ENCODE measurements at regions not wholly inside any gene's neighbourhood (a gene's known extent, or its start where the extent isn't known, plus 50 kb on each side); places are given as distances from the start of the nearest gene placed in this dataset.

DNA sequence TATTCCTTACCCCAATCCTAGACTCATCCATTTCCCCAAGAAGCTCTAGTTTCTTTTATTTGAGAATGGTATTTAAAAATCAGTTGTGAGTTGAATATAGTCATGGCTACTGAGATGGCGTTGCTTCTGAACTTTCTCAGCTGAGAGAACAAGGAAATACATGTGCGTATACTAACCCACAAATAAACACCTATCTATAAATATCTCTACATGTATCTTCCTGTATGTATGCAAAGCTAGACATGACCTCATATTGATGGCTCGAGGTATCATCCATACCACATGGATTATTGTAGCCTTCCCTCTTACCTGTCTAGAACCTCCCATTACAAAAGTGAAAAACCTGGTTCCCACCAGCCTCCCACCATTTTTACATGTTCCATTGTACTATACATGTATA is 141.0 kb downstream of the UFM1 start:
- intact Hi-C loops (cut with DNase I) = no loop called here
- no peak overlapping the region for H3K27ac ChIP-seq

DNA sequence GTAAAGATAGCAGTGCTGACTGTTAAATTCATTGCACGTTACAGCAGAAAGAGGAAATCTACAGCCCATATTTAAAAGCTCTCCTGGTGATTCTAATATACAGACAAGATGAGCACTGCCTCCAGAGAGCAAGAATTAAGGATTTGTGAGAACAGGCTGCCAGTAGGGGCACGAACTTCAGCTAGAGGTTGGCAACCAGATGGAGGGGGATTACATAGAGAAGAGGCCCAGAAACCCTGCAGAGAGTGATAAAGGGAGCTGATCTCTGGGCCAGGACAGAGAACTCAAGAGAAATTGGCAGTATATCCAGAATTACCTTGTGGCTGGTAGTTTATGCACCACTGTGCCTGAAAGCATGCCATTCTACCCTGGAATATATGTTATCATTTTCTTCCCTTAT is 144.8 kb downstream of the UFM1 start:
- no peak overlapping the region for H3K27ac ChIP-seq
- intact Hi-C loops (cut with DNase I) = no loop called here
- H3K36me3 ChIP-seq (replicated peaks in 1 of 2) = no peaks in the 10 kb centered on the region
- WGBS, 4 donors = 73 to 81% (median 76%) methylated on average over 2 of the region's 2 CpGs
- no peak for TF ChIP-seq POLR2A (IDR thresholded peaks at IDR 0.05)
- TF ChIP-seq, protein P1, sequence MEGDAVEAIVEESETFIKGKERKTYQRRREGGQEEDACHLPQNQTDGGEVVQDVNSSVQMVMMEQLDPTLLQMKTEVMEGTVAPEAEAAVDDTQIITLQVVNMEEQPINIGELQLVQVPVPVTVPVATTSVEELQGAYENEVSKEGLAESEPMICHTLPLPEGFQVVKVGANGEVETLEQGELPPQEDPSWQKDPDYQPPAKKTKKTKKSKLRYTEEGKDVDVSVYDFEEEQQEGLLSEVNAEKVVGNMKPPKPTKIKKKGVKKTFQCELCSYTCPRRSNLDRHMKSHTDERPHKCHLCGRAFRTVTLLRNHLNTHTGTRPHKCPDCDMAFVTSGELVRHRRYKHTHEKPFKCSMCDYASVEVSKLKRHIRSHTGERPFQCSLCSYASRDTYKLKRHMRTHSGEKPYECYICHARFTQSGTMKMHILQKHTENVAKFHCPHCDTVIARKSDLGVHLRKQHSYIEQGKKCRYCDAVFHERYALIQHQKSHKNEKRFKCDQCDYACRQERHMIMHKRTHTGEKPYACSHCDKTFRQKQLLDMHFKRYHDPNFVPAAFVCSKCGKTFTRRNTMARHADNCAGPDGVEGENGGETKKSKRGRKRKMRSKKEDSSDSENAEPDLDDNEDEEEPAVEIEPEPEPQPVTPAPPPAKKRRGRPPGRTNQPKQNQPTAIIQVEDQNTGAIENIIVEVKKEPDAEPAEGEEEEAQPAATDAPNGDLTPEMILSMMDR (IDR thresholded peaks at IDR 0.05) = no peak
- no peak overlapping the region for H3K4me3 ChIP-seq
- no peaks in the 10 kb centered on the region for H3K9me3 ChIP-seq (replicated peaks in 1 of 3)
- H3K4me1 ChIP-seq (replicated peaks in 1 of 2) = no peaks in the 10 kb centered on the region
- no peaks in the 10 kb centered on the region for H3K27me3 ChIP-seq
- no peak for DNase-seq

More for the DNA sequence above, 141.0 kb downstream of the UFM1 start:
- Histone ChIP-seq H3K36me3 (replicated peaks in 1 of 2) (no peaks in the 10 kb centered on the region), H3K4me3 (no peak overlapping the region), H3K9me3 (replicated peaks in 1 of 3) (no peaks in the 10 kb centered on the region), H3K27me3 (no peaks in the 10 kb centered on the region), H3K4me1 (replicated peaks in 1 of 2) (no peaks in the 10 kb centered on the region)
- DNase-seq = no peak
- TF ChIP-seq, protein P1 (IDR thresholded peaks at IDR 0.05) = no peak
- TF ChIP-seq POLR2A (IDR thresholded peaks at IDR 0.05) = no peak
- WGBS, 4 donors = 60 to 96% (median 62%) methylated on average over 2 to 3 of the region's 3 CpGs

DNA sequence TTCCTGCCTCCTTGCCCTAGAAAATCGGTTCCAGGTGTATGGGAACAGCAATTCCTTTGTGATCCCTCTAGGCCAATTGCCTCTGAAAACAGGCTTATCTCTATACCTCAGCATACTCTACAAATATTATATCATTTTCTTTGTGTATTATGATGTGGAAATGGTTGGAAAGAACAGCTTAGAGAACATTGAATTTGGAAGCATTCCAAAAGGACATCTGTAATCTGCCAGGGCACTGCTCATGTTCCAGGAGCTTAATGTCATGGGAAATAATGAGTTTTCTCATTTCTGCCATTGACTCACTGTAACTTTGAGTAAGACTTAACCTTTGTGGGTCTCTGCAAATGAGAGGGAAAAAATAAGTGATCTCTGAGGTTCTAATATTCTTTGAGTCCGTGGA is 147.3 kb downstream of the UFM1 start:
- WGBS, 4 donors = 49 to 60% (median 58%) methylated on average over 2 of the region's 2 CpGs
- intact Hi-C loops (cut with DNase I) = no loop called here
- H3K4me3 ChIP-seq = no peak overlapping the region

DNA sequence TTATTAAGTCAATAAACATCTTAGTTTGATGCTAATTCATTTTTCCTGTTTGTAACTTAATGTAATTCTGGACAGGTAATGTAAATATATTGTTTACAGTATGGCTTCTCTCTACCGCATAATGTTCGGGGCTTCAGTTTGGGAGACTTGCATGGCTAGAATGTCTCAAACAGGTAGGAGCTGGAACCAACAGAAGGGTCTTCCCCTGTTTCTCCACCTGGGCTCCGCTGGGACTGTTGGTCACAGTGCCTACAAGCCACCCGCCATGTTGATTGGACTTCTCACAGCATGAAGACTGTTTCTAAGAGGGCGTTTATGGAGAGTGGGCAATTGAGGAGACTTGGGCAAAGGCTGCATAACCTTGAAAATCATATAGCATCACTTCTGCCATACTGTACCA is 148.6 kb downstream of the UFM1 start:
- TF ChIP-seq, protein P1 (IDR thresholded peaks at IDR 0.05) = no peak
- no peak for TF ChIP-seq POLR2A (IDR thresholded peaks at IDR 0.05)
- Histone ChIP-seq H3K27ac (no peak overlapping the region), H3K36me3 (replicated peaks in 1 of 2) (no peaks in the 10 kb centered on the region), H3K4me1 (replicated peaks in 1 of 2) (no peaks in the 10 kb centered on the region), H3K27me3 (no peaks in the 10 kb centered on the region), H3K9me3 (replicated peaks in 1 of 3) (no peaks in the 10 kb centered on the region), H3K4me3 (no peak overlapping the region)
- 85 to 91% (median 88%) methylated on average over 5 of the region's 5 CpGs for WGBS, 4 donors
- no peak for DNase-seq
- intact Hi-C loops (cut with DNase I) = no loop called here

More for the DNA sequence above, 147.3 kb downstream of the UFM1 start:
- H3K36me3 ChIP-seq (replicated peaks in 1 of 2) = no peaks in the 10 kb centered on the region
- no peak for DNase-seq
- TF ChIP-seq POLR2A (IDR thresholded peaks at IDR 0.05) = no peak
- TF ChIP-seq, protein P1 (IDR thresholded peaks at IDR 0.05) = no peak
- no peak overlapping the region for H3K27ac ChIP-seq
- no peaks in the 10 kb centered on the region for H3K27me3 ChIP-seq
- no peaks in the 10 kb centered on the region for H3K9me3 ChIP-seq (replicated peaks in 1 of 3)
- no peaks in the 10 kb centered on the region for H3K4me1 ChIP-seq (replicated peaks in 1 of 2)

Measured in adrenal gland (tissue), 9 donors.